ENCODE measurements at regions not wholly inside any gene's neighbourhood (a gene's known extent, or its start where the extent isn't known, plus 50 kb on each side); places are given as distances from the start of the nearest gene placed in this dataset.

- TF ChIP-seq RCOR1 (IDR thresholded peaks at IDR 0.05; ENCODE audit: low read length): no peak
- no peak for TF ChIP-seq CHD2 (IDR thresholded peaks at IDR 0.05; ENCODE audit: low read length, partially characterized antibody)
- TF ChIP-seq NFIC (IDR thresholded peaks at IDR 0.05; ENCODE audit: borderline replicate concordance): no peak
- no peak for TF ChIP-seq FOXJ3 (CRISPR knock-in tag; IDR thresholded peaks at IDR 0.05)
- no peak for TF ChIP-seq TAF1 (IDR thresholded peaks at IDR 0.05; ENCODE audit: borderline replicate concordance, low read depth, low read length)
- TF ChIP-seq POLR2AphosphoS5 (IDR thresholded peaks at IDR 0.05; ENCODE audit: low read depth, low read length): no peak
Measured at GRCh38 chr10:24783504-24783903, 59.8 kb upstream of the ARHGAP21 start (continued).

- no peak overlapping the region for H2AFZ ChIP-seq (ENCODE audit: low read depth)
- POLR2A ChIA-PET: no interaction called here
- TF ChIP-seq TEAD4 (IDR thresholded peaks at IDR 0.05; ENCODE audit: borderline replicate concordance, insufficient read depth) (no peak), MEF2A (IDR thresholded peaks at IDR 0.05; ENCODE audit: borderline replicate concordance, low read depth) (no peak), ELF1 (IDR thresholded peaks at IDR 0.05) (no peak), SIN3A (IDR thresholded peaks at IDR 0.05; ENCODE audit: borderline replicate concordance, low read depth, low read length) (no peak), NFIC (IDR thresholded peaks at IDR 0.05; ENCODE audit: borderline replicate concordance) (no peak), FOSL2 (IDR thresholded peaks at IDR 0.05; ENCODE audit: borderline replicate concordance, low read depth) (no peak), RAD21 (IDR thresholded peaks at IDR 0.05; ENCODE audit: low read length) (no peak), RXRA (IDR thresholded peaks at IDR 0.05; ENCODE audit: borderline replicate concordance, low read depth) (no peak), RFX5 (IDR thresholded peaks at IDR 0.05; ENCODE audit: low read length) (no peak), IRF3 (IDR thresholded peaks at IDR 0.05; ENCODE audit: low read depth, low read length) (no peak), JUND (IDR thresholded peaks at IDR 0.05) (no peak), FOXM1 (IDR thresholded peaks at IDR 0.05; ENCODE audit: low read depth) (no peak), GABPA (IDR thresholded peaks at IDR 0.05; ENCODE audit: low read depth) (no peak), CTCF (IDR thresholded peaks at IDR 0.05) (no peak), MXI1 (IDR thresholded peaks at IDR 0.05; ENCODE audit: low read depth, low read length) (no peak)
- H3K4me3 ChIP-seq (ENCODE audit: low read depth in 2 of 2, low read length in 1 of 2): no peak overlapping the region
- H3K9me3 ChIP-seq: no peaks in the 10 kb centered on the region
- H4K20me1 ChIP-seq (ENCODE audit: insufficient read depth): no peaks in the 10 kb centered on the region
- H3K4me1 ChIP-seq (ENCODE audit: control insufficient read depth in 1 of 2, insufficient read depth in 2 of 2, low read depth in 1 of 2, low read length in 1 of 2): no peaks in the 10 kb centered on the region
- no peak overlapping the region for H3K9ac ChIP-seq
- no peaks in the 10 kb centered on the region for H3K9me2 ChIP-seq
- no peak overlapping the region for H3K27ac ChIP-seq (ENCODE audit: low read depth in 2 of 2, low read length in 1 of 2)
- DNase-seq: no peak
- no peak overlapping the region for H3K4me2 ChIP-seq
- no peaks in the 10 kb centered on the region for H3K36me3 ChIP-seq (replicated peaks in 1 of 2; ENCODE audit: control insufficient read depth in 1 of 2, insufficient read depth in 2 of 2, low read length in 1 of 2)
- H3K79me2 ChIP-seq (ENCODE audit: insufficient read depth): no peaks in the 10 kb centered on the region
- CTCF ChIA-PET: interaction anchor here (0.6 kb wide), 1 partner anchor 988 kb away, joined by 3 read pairs; no protein-coding TSS in a partner anchor
- H3K27me3 ChIP-seq (ENCODE audit: insufficient read depth): no peaks in the 10 kb centered on the region
- no peaks in the 10 kb centered on the region for H3F3A ChIP-seq (replicated peaks; ENCODE audit: insufficient read depth)
- WGBS (ENCODE audit: low lambda C conversion rate): 73% methylated on average over 1 of the region's 1 CpG
Measured at GRCh38 chr10:24779737-24780136, 56.0 kb upstream of the ARHGAP21 start.
